SK-N-SH (cell line): ENCODE measurements at regions not wholly inside any gene's neighbourhood (a gene's known extent, or its start where the extent isn't known, plus 50 kb on each side); places are given as distances from the start of the nearest gene placed in this dataset.

ENCODE experiments used
- CTCF ChIA-PET: fragments of 300-600, 350-600 bp; formaldehyde crosslinking; extraction: SDS; loops from one replicate; lab custom pipeline; 2021; lab: Yijun Ruan, JAX
- POLR2A ChIA-PET: fragments of 350-600 bp; sonication (Branson Sonifier 250); formaldehyde crosslinking; extraction: SDS; loops from one replicate; lab custom pipeline; 2020; ENCODE audit warnings: antibody characterized with exemption, inconsistent platforms; lab: Yijun Ruan, JAX
- DNase-seq: peaks from one replicate; pipeline ENCODE4 v3.0.0; 2012
- H2AFZ ChIP-seq: fragments of 200-600 bp; sonication (generic); 2 replicates; pipeline ENCODE4 v1.8.1; 2016; ENCODE audit warnings: antibody characterized with exemption, mild to moderate bottlenecking, low read depth
- H3F3A ChIP-seq: fragments of 200-600 bp; sonication (generic); replicated peaks from 2 replicates; pipeline ENCODE3; 2016; ENCODE audit warnings: antibody characterized with exemption, mild to moderate bottlenecking; ENCODE audit not compliant: insufficient read depth
- H3K27ac ChIP-seq, 2 experiments: fragments of 200-500 bp in 1 of 2; fragments of 200-600 bp in 1 of 2; sonication (Bioruptor generic) in 1 of 2; sonication (generic), shearing (Covaris generic) in 1 of 2; 2 replicates each; pipeline versions ENCODE4 v1.5.1 to v1.6.1; 2014 to 2016; ENCODE audit warnings: low read depth in 2 of 2, inconsistent platforms in 1 of 2, low read length in 1 of 2, mild to moderate bottlenecking in 1 of 2, mixed read lengths in 1 of 2
- H3K27me3 ChIP-seq: fragments of 200-600 bp; sonication (generic), shearing (Covaris generic); 2 replicates; pipeline ENCODE4 v1.6.1; 2016; ENCODE audit warnings: mixed run types; ENCODE audit not compliant: insufficient read depth
- H3K36me3 ChIP-seq, 2 experiments: fragments of 200-500 bp in 1 of 2; fragments of 200-600 bp in 1 of 2; sonication (Bioruptor generic) in 1 of 2; sonication (generic) in 1 of 2; replicated peaks in 1 of 2; 2 replicates each; pipeline versions ENCODE3 to v1.5.1; 2014 to 2016; ENCODE audit warnings: low read length in 1 of 2, mild to moderate bottlenecking in 1 of 2; ENCODE audit not compliant: insufficient read depth in 2 of 2, control insufficient read depth in 1 of 2
- H3K4me1 ChIP-seq, 2 experiments: fragments of 200-500 bp in 1 of 2; fragments of 200-600 bp in 1 of 2; sonication (Bioruptor generic) in 1 of 2; sonication (generic), shearing (Covaris generic) in 1 of 2; 2 replicates each; pipeline versions ENCODE4 v1.5.1 to v1.6.1; 2014 to 2016; ENCODE audit warnings: low read depth in 1 of 2, low read length in 1 of 2, mixed run types in 1 of 2; ENCODE audit not compliant: insufficient read depth in 2 of 2, control insufficient read depth in 1 of 2
- H3K4me2 ChIP-seq: fragments of 200-600 bp; sonication (generic), shearing (Covaris generic); 2 replicates; pipeline ENCODE4 v1.6.1; 2017; ENCODE audit warnings: mixed run types
- H3K4me3 ChIP-seq, 2 experiments: fragments of 200-500 bp in 1 of 2; fragments of 200-600 bp in 1 of 2; sonication (Bioruptor generic) in 1 of 2; sonication (generic), shearing (Covaris generic) in 1 of 2; 2 replicates each; pipeline versions ENCODE4 v1.5.1 to v1.8.1; 2014 to 2016; ENCODE audit warnings: low read depth in 2 of 2, inconsistent platforms in 1 of 2, low read length in 1 of 2, mild to moderate bottlenecking in 1 of 2, mixed read lengths in 1 of 2, moderate library complexity in 1 of 2
- H3K79me2 ChIP-seq: fragments of 200-600 bp; sonication (generic); 2 replicates; pipeline ENCODE4 v1.8.1; 2017; ENCODE audit warnings: mild to moderate bottlenecking; ENCODE audit not compliant: insufficient read depth
- H3K9ac ChIP-seq: fragments of 200-600 bp; sonication (generic); 2 replicates; pipeline ENCODE4 v1.6.1; 2017; ENCODE audit warnings: mixed run types
- H3K9me2 ChIP-seq: fragments of 200-600 bp; sonication (generic); 2 replicates; pipeline ENCODE4 v1.6.1; 2017; ENCODE audit warnings: mixed run types
- H3K9me3 ChIP-seq: fragments of 200-600 bp; sonication (generic); 2 replicates; pipeline ENCODE4 v1.6.1; 2017; ENCODE audit warnings: mixed run types, mild to moderate bottlenecking, moderate library complexity
- H4K20me1 ChIP-seq: fragments of 200-600 bp; sonication (generic); 2 replicates; pipeline ENCODE4 v1.6.1; 2017; ENCODE audit warnings: mild to moderate bottlenecking, mixed run types; ENCODE audit not compliant: insufficient read depth
- CHD2 ChIP-seq: fragments of 150-350 bp; IDR thresholded peaks from 2 replicates; pipeline ENCODE4 v1.6.1; 2018; ENCODE audit warnings: low read length; ENCODE audit not compliant: partially characterized antibody
- EZH2phosphoT487 ChIP-seq: fragments of 200-600 bp; sonication (generic); IDR thresholded peaks from 2 replicates; pipeline ENCODE4 v1.6.1; 2017; ENCODE audit warnings: low read depth, mixed run types, mild to moderate bottlenecking, antibody characterized with exemption, moderate library complexity, borderline replicate concordance
- JUND ChIP-seq: IDR thresholded peaks from 2 replicates; pipeline ENCODE4 v1.4.0; 2012
- MAX ChIP-seq: IDR thresholded peaks from 2 replicates; pipeline ENCODE4 v1.4.0; 2012; ENCODE audit warnings: low read depth
- MEF2A ChIP-seq: IDR thresholded peaks from 2 replicates; pipeline ENCODE4 v1.4.0; 2012; ENCODE audit warnings: low read depth, borderline replicate concordance
- MXI1 ChIP-seq: IDR thresholded peaks from 2 replicates; pipeline ENCODE4 v1.6.1; 2012; ENCODE audit warnings: mild to moderate bottlenecking, low read depth, low read length, improper control_type of control experiment
- NFIC ChIP-seq: IDR thresholded peaks from 2 replicates; pipeline ENCODE4 v1.4.0; 2012; ENCODE audit warnings: borderline replicate concordance
- NRF1 ChIP-seq: IDR thresholded peaks from 2 replicates; pipeline ENCODE4 v1.6.1; 2012; ENCODE audit warnings: low read depth, mild to moderate bottlenecking, low read length
- RAD21 ChIP-seq: IDR thresholded peaks from 2 replicates; pipeline ENCODE4 v1.6.1; 2012; ENCODE audit warnings: mild to moderate bottlenecking, low read length
- RCOR1 ChIP-seq: fragments of 150-350 bp; IDR thresholded peaks from 2 replicates; pipeline ENCODE4 v1.6.1; 2017; ENCODE audit warnings: antibody characterized with exemption, low read length
- RFX5 ChIP-seq: IDR thresholded peaks from 2 replicates; pipeline ENCODE4 v1.6.1; 2012; ENCODE audit warnings: mild to moderate bottlenecking, improper control_type of control experiment, low read length
- SIN3A ChIP-seq: IDR thresholded peaks from 2 replicates; pipeline ENCODE4 v1.6.1; 2012; ENCODE audit warnings: low read depth, mild to moderate bottlenecking, low read length, moderate library complexity, borderline replicate concordance
- TCF12 ChIP-seq: IDR thresholded peaks from 2 replicates; pipeline ENCODE4 v1.4.0; 2012
- USF1 ChIP-seq: IDR thresholded peaks from 2 replicates; pipeline ENCODE4 v1.4.0; 2012; ENCODE audit warnings: low read depth, borderline replicate concordance
- YY1 ChIP-seq: IDR thresholded peaks from 2 replicates; pipeline ENCODE4 v1.4.0; 2012; ENCODE audit warnings: low read depth, mild to moderate bottlenecking
- ZBTB33 ChIP-seq: IDR thresholded peaks from 2 replicates; pipeline ENCODE4 v1.4.0; 2012; ENCODE audit warnings: low read depth, borderline replicate concordance
- WGBS: methylation state at CpG from one replicate; pipeline ENCODE4 v1.1.6; 2017; ENCODE audit warnings: low lambda C conversion rate; 5-methylcytosine and 5-hydroxymethylcytosine counted together
- TF ChIP-seq, protein P1 (sequence below): fragments of 150-350 bp; IDR thresholded peaks from 2 replicates; pipeline ENCODE4 v1.6.1; 2016; ENCODE audit warnings: mild to moderate bottlenecking, low read depth, low read length

GRCh38 chr19:28293685-28294084, 919.3 kb downstream of the UQCRFS1 start:
- Histone ChIP-seq H4K20me1 (no peaks in the 10 kb centered on the region), H3K4me3 (no peak overlapping the region), H3K9me2 (no peaks in the 10 kb centered on the region), H3K4me1 (no peaks in the 10 kb centered on the region; a peak in 1 of 4 replicates), H3K27ac (no peak overlapping the region), H3F3A (no peaks in the 10 kb centered on the region), H3K4me2 (no peak overlapping the region), H3K9me3 (no peaks in the 10 kb centered on the region), H3K27me3 (no peaks in the 10 kb centered on the region; the same call in 1 of the 2 replicates), H3K79me2 (no peaks in the 10 kb centered on the region), H2AFZ (no peak overlapping the region), H3K36me3 (no peaks in the 10 kb centered on the region), H3K9ac (no peak overlapping the region)
- no peak for TF ChIP-seq RFX5
- TF ChIP-seq TCF12, result no peak
- no peak for TF ChIP-seq RAD21
- TF ChIP-seq NFIC, result no peak
- no peak for TF ChIP-seq SIN3A
- TF ChIP-seq EZH2phosphoT487, result no peak
- TF ChIP-seq MXI1, result no peak
- no peak for TF ChIP-seq YY1
- no peak for TF ChIP-seq USF1
- TF ChIP-seq, protein P1, sequence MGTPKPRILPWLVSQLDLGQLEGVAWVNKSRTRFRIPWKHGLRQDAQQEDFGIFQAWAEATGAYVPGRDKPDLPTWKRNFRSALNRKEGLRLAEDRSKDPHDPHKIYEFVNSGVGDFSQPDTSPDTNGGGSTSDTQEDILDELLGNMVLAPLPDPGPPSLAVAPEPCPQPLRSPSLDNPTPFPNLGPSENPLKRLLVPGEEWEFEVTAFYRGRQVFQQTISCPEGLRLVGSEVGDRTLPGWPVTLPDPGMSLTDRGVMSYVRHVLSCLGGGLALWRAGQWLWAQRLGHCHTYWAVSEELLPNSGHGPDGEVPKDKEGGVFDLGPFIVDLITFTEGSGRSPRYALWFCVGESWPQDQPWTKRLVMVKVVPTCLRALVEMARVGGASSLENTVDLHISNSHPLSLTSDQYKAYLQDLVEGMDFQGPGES, result no peak
- TF ChIP-seq MEF2A, result no peak
- no peak for TF ChIP-seq RCOR1
- TF ChIP-seq NRF1, result no peak
- no peak for TF ChIP-seq CHD2
- TF ChIP-seq MAX, result no peak
- no peak for TF ChIP-seq ZBTB33
- TF ChIP-seq JUND, result no peak
- POLR2A ChIA-PET, result no interaction called here
- CTCF ChIA-PET, result no interaction called here
- DNase-seq, result no peak
- 39% methylated on average over 3 of the region's 3 CpGs for WGBS
